CD8-positive, alpha-beta memory T cell (primary cell): ENCODE measurements at regions not wholly inside any gene's neighbourhood (a gene's known extent, or its start where the extent isn't known, plus 50 kb on each side); places are given as distances from the start of the nearest gene placed in this dataset.

Source experiments
- CTCF ChIA-PET: fragments of 350-600 bp; sonication (Branson Sonifier 250); formaldehyde crosslinking; loops from one replicate; lab custom pipeline; 2021; ENCODE audit warnings: antibody characterized with exemption; lab: Charles Lee
- POLR2A ChIA-PET: fragments of 350-600 bp; sonication (Branson Sonifier 250); formaldehyde crosslinking; loops from one replicate; lab custom pipeline; 2021; ENCODE audit warnings: antibody characterized with exemption; lab: Charles Lee
- DNase-seq, 5 donors: peaks; one replicate each; pipeline versions ENCODE4 v3.0.0 to v3.0.0-alpha.2; 2020 to 2022; ENCODE audit warnings: mixed read lengths in 1 of 5
- H3K27ac ChIP-seq: one replicate; pipeline ENCODE4 v1.7.0; 2013; ENCODE audit warnings: low read depth, mild to moderate bottlenecking, low read length, moderate library complexity
- H3K27me3 ChIP-seq: 2 replicates; pipeline ENCODE4 v1.7.0; 2013; ENCODE audit warnings: low read length, mild to moderate bottlenecking; ENCODE audit not compliant: insufficient read depth, poor library complexity, severe bottlenecking
- H3K36me3 ChIP-seq: 2 replicates; pipeline ENCODE4 v1.7.0; 2013; ENCODE audit warnings: mild to moderate bottlenecking, low read length, moderate library complexity; ENCODE audit not compliant: insufficient read depth
- H3K4me1 ChIP-seq: 2 replicates; pipeline ENCODE4 v1.7.0; 2013; ENCODE audit warnings: mild to moderate bottlenecking, low read length, moderate library complexity; ENCODE audit not compliant: insufficient read depth
- H3K4me3 ChIP-seq: 2 replicates; pipeline ENCODE4 v1.7.0; 2013; ENCODE audit warnings: mild to moderate bottlenecking, low read length
- H3K9me3 ChIP-seq: 2 replicates; pipeline ENCODE4 v1.7.0; 2013; ENCODE audit warnings: mild to moderate bottlenecking, low read length
- H3K27ac Mint-ChIP-seq, 8 donors: one replicate each; pipeline ENCODE4 v1.8.0; 2020 to 2021; ENCODE audit warnings: mixed read lengths in 8 of 8, mild to moderate bottlenecking in 6 of 8, inconsistent platforms in 3 of 8, moderate library complexity in 3 of 8
- H3K27me3 Mint-ChIP-seq, 2 donors: one replicate each; pipeline ENCODE4 v1.8.0; 2020 to 2021; ENCODE audit warnings: mixed read lengths in 2 of 2, mild to moderate bottlenecking in 1 of 2, moderate library complexity in 1 of 2
- H3K36me3 Mint-ChIP-seq, 3 donors: one replicate each; pipeline ENCODE4 v1.8.0; 2020 to 2021; ENCODE audit warnings: mixed read lengths in 3 of 3, inconsistent platforms in 1 of 3, mild to moderate bottlenecking in 1 of 3
- H3K4me1 Mint-ChIP-seq, 3 donors: one replicate each; pipeline ENCODE4 v1.8.0; 2020 to 2021; ENCODE audit warnings: mixed read lengths in 3 of 3, inconsistent platforms in 1 of 3, mild to moderate bottlenecking in 1 of 3
- H3K4me3 Mint-ChIP-seq, 7 donors: one replicate each; pipeline ENCODE4 v1.8.0; 2020 to 2021; ENCODE audit warnings: mixed read lengths in 7 of 7, mild to moderate bottlenecking in 6 of 7, moderate library complexity in 4 of 7, inconsistent platforms in 2 of 7
- H3K9me3 Mint-ChIP-seq, 5 donors: one replicate each; pipeline ENCODE4 v1.8.0; 2020 to 2022; ENCODE audit warnings: mixed read lengths in 5 of 5, mild to moderate bottlenecking in 3 of 5, moderate library complexity in 2 of 5, inconsistent platforms in 1 of 5

- no peaks in the 10 kb centered on the region for H3K9me3 ChIP-seq
- no peak overlapping the region for H3K4me3 ChIP-seq
- H3K4me1 ChIP-seq: no peaks in the 10 kb centered on the region
- POLR2A ChIA-PET: no interaction called here
- no peaks in the 10 kb centered on the region for H3K27me3 ChIP-seq
- H3K27me3 Mint-ChIP-seq: no peaks in the 10 kb centered on the region
- H3K27ac ChIP-seq: no peak overlapping the region
- no peaks in the 10 kb centered on the region for H3K36me3 ChIP-seq
- no peaks in the 10 kb centered on the region for H3K36me3 Mint-ChIP-seq
- H3K4me1 Mint-ChIP-seq: no peaks in the 10 kb centered on the region
- H3K27ac Mint-ChIP-seq: no peak overlapping the region
- no peak overlapping the region for H3K4me3 Mint-ChIP-seq
- DNase-seq: no peak
- H3K9me3 Mint-ChIP-seq: peaks cover 6 to 18% (median 7%) of the 10 kb centered on the region in 5 donors
- CTCF ChIA-PET: no interaction called here
Measured at GRCh38 chr3:78174821-78175220, 1134.9 kb downstream of the ROBO2 start.

DNA sequence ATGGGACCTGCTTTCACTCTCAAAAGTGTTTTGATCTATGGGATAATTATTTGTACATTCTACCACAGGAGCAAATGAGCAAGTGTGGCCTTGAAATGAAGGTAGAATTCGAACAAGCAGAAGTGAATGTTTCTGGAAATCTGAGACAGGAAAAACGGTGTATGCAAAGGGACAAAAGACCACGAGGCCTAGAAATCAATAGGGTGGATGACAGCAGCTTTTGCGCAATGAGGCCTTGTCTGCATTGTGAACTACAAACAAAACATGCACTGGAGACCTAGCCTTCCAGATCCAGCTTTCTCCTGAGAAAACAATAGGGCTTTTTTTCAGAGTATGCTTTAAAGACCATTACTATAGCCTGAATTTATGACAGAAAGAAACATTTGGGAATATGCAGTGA lies 1137.0 kb downstream of the ROBO2 start:
- CTCF ChIA-PET: no interaction called here
- Mint-ChIP-seq H3K9me3 (peaks cover 7 to 27% (median 7%) of the 10 kb centered on the region in 5 donors), H3K4me1 (no peaks in the 10 kb centered on the region), H3K27ac (no peak overlapping the region), H3K27me3 (no peaks in the 10 kb centered on the region), H3K36me3 (no peaks in the 10 kb centered on the region), H3K4me3 (no peak overlapping the region)
- no peak for DNase-seq
- Histone ChIP-seq H3K9me3 (no peaks in the 10 kb centered on the region), H3K4me3 (no peak overlapping the region), H3K36me3 (no peaks in the 10 kb centered on the region), H3K27ac (no peak overlapping the region), H3K4me1 (no peaks in the 10 kb centered on the region), H3K27me3 (no peaks in the 10 kb centered on the region)
- POLR2A ChIA-PET: no interaction called here

GRCh38 chr3:78177780-78178179 lies 1137.9 kb downstream of the ROBO2 start:
- CTCF ChIA-PET: no interaction called here

DNA sequence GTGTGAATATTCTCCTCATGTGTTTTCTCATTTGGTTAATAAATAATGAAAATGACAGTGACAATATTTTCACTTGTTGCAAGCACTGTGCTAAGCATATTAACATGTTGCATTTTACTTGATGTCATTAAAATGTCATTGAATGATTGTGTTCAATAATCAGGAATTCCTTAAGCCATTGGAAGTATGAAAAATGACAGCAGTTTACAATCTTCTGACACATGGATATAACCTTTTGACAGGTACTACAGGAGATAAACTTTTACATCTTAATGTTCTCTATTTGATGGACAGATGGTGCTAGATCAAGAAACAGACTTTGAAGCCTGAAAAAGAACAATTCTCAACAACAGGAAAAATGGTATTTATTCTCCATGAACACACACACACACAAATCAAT lies 1138.3 kb downstream of the ROBO2 start:
- H3K27me3 Mint-ChIP-seq: no peaks in the 10 kb centered on the region
- no peak overlapping the region for H3K4me3 Mint-ChIP-seq
- no peak overlapping the region for H3K27ac Mint-ChIP-seq
- Histone ChIP-seq H3K4me1 (no peaks in the 10 kb centered on the region), H3K27ac (no peak overlapping the region), H3K27me3 (no peaks in the 10 kb centered on the region), H3K4me3 (no peak overlapping the region), H3K9me3 (no peaks in the 10 kb centered on the region), H3K36me3 (no peaks in the 10 kb centered on the region)
- CTCF ChIA-PET: no interaction called here
- POLR2A ChIA-PET: no interaction called here
- no peak for DNase-seq
- peaks cover 0 to 2% (median 0%) of the 10 kb centered on the region in 3 donors for H3K36me3 Mint-ChIP-seq
- peaks cover 5 to 30% (median 8%) of the 10 kb centered on the region in 5 donors for H3K9me3 Mint-ChIP-seq
- no peaks in the 10 kb centered on the region for H3K4me1 Mint-ChIP-seq

More at GRCh38 chr3:78177780-78178179, 1137.9 kb downstream of the ROBO2 start:
- Mint-ChIP-seq H3K36me3 (peaks cover 0 to 2% (median 0%) of the 10 kb centered on the region in 3 donors), H3K27ac (no peak overlapping the region), H3K4me3 (no peak overlapping the region), H3K4me1 (no peaks in the 10 kb centered on the region), H3K9me3 (peaks cover 5 to 30% (median 9%) of the 10 kb centered on the region in 5 donors), H3K27me3 (no peaks in the 10 kb centered on the region)
- POLR2A ChIA-PET: no interaction called here
- Histone ChIP-seq H3K4me1 (no peaks in the 10 kb centered on the region), H3K27me3 (no peaks in the 10 kb centered on the region), H3K4me3 (no peak overlapping the region), H3K27ac (no peak overlapping the region), H3K9me3 (no peaks in the 10 kb centered on the region), H3K36me3 (no peaks in the 10 kb centered on the region)
- no peak for DNase-seq

- Histone ChIP-seq H3K36me3 (no peaks in the 10 kb centered on the region), H3K9me3 (no peaks in the 10 kb centered on the region), H3K27me3 (no peaks in the 10 kb centered on the region), H3K4me1 (no peaks in the 10 kb centered on the region), H3K27ac (no peak overlapping the region), H3K4me3 (no peak overlapping the region)
- Mint-ChIP-seq H3K36me3 (peaks cover 0 to 2% (median 0%) of the 10 kb centered on the region in 3 donors), H3K4me1 (no peaks in the 10 kb centered on the region), H3K9me3 (peaks cover 5 to 28% (median 8%) of the 10 kb centered on the region in 5 donors), H3K4me3 (no peak overlapping the region), H3K27ac (no peak overlapping the region), H3K27me3 (no peaks in the 10 kb centered on the region)
- no peak for DNase-seq
- ChIA-PET CTCF (no interaction called here), POLR2A (no interaction called here)
Measured at GRCh38 chr3:78178740-78179363, 1139.0 kb downstream of the ROBO2 start.

DNA sequence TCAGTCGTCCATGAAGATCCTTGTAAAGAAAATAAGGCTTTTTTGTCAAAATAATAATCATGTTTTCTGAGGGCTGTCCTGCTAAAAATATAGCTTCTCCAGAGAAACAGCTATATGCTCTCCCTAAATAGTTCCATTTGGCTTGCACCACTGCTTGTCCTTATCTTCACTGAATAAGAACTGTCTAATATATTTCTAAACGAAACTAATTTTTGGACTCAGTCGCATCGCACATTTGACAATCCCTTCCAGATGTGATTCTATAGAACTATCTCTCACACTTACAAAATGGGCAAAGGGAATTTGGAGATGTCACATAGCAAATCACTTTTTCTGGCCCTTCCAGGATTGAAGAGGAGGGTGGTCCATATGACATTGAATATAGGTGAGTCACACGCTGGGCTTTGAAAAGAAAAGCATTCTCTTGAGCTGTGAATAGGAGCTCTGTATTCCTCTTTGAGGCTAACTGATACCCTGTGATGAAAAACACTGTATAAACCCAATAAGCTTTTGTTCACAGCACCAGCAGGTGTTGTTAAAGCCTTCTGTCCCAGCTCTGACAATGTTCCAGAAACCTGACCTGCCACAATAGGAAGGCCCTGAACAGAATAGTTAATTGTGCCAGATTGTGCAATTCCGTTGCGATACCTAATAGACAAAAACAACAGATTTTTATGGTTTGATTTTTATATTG lies 1144.2 kb downstream of the ROBO2 start:
- H3K4me1 ChIP-seq: no peaks in the 10 kb centered on the region
- H3K4me1 Mint-ChIP-seq: no peaks in the 10 kb centered on the region
- POLR2A ChIA-PET: no interaction called here
- no peaks in the 10 kb centered on the region for H3K27me3 Mint-ChIP-seq
- H3K9me3 ChIP-seq: no peaks in the 10 kb centered on the region
- CTCF ChIA-PET: no interaction called here
- no peaks in the 10 kb centered on the region for H3K27me3 ChIP-seq
- H3K4me3 Mint-ChIP-seq: no peak overlapping the region
- no peak for DNase-seq
- peaks cover 5 to 17% (median 6%) of the 10 kb centered on the region in 5 donors for H3K9me3 Mint-ChIP-seq
- H3K4me3 ChIP-seq: no peak overlapping the region
- no peaks in the 10 kb centered on the region for H3K36me3 ChIP-seq
- H3K27ac Mint-ChIP-seq: no peak overlapping the region
- H3K36me3 Mint-ChIP-seq: peaks cover 0 to 2% (median 0%) of the 10 kb centered on the region in 3 donors
- H3K27ac ChIP-seq: no peak overlapping the region

GRCh38 chr3:78186404-78186803 lies 1146.5 kb downstream of the ROBO2 start:
- POLR2A ChIA-PET: no interaction called here
- CTCF ChIA-PET: no interaction called here
- no peak for DNase-seq
- peaks cover 5 to 26% (median 14%) of the 10 kb centered on the region in 5 donors for H3K9me3 Mint-ChIP-seq
- H3K4me3 Mint-ChIP-seq: no peak overlapping the region
- H3K36me3 Mint-ChIP-seq: peaks cover 0 to 2% (median 0%) of the 10 kb centered on the region in 3 donors
- H3K27me3 ChIP-seq: no peaks in the 10 kb centered on the region
- no peaks in the 10 kb centered on the region for H3K9me3 ChIP-seq
- H3K36me3 ChIP-seq: no peaks in the 10 kb centered on the region
- no peaks in the 10 kb centered on the region for H3K27me3 Mint-ChIP-seq
- no peak overlapping the region for H3K27ac ChIP-seq
- H3K4me1 Mint-ChIP-seq: no peaks in the 10 kb centered on the region
- no peak overlapping the region for H3K27ac Mint-ChIP-seq
- no peak overlapping the region for H3K4me3 ChIP-seq
- H3K4me1 ChIP-seq: no peaks in the 10 kb centered on the region

DNA sequence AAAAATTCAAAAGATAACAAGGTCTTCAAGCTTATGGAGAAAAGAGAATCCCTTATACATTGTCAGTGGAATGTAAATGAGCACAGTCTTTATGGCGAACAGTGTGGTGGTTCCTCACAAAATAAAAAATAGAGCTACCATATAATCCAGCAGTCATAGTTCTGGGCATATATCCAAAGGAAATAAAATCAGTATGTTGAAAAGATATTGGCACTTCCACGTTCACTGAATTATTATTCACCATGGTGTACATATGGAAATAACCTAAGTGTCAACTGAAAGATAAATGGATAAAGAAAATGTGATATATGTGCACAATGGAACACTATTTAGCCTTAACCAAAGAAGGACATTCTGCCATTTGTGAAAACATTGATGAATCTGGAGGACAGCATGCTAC lies 1161.2 kb downstream of the ROBO2 start:
- Histone ChIP-seq H3K4me3 (no peak overlapping the region), H3K9me3 (no peaks in the 10 kb centered on the region), H3K27ac (no peak overlapping the region), H3K36me3 (no peaks in the 10 kb centered on the region), H3K27me3 (no peaks in the 10 kb centered on the region), H3K4me1 (no peaks in the 10 kb centered on the region)
- H3K36me3 Mint-ChIP-seq: no peaks in the 10 kb centered on the region
- no peak overlapping the region for H3K4me3 Mint-ChIP-seq
- ChIA-PET POLR2A (no interaction called here), CTCF (no interaction called here)
- no peaks in the 10 kb centered on the region for H3K27me3 Mint-ChIP-seq
- no peak for DNase-seq
- H3K9me3 Mint-ChIP-seq: peaks cover 0 to 32% (median 13%) of the 10 kb centered on the region in 5 donors
- H3K4me1 Mint-ChIP-seq: no peaks in the 10 kb centered on the region
- no peak overlapping the region for H3K27ac Mint-ChIP-seq
